ENCODE measurements at regions not wholly inside any gene's neighbourhood (a gene's known extent, or its start where the extent isn't known, plus 50 kb on each side); places are given as distances from the start of the nearest gene placed in this dataset.

DNA sequence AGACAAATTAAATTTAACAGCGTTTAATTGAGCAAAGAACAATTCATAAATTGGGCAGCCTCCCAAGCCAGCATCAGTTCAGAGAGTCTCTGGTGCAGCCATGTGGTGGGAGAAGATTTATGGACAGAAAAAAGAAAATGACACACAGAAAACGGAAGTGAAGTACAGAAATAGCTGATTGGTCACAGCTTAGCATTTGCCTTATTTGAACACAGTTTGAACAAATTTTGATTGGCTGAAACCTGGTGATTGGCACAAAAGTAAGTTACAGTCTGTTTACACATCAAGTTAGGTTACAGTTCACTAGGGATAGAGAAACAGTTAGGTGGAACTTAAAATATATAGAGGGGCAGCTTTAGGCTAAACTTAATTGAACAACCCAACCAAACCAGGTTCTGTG, 720.1 kb downstream of the TYW1 start:
- TF ChIP-seq CTCF (IDR thresholded peaks at IDR 0.05): no peak
- TF ChIP-seq POLR2AphosphoS5 (IDR thresholded peaks at IDR 0.05): no peak

Measured in esophagus muscularis mucosa (tissue), 3 donors.